ENCODE measurements at regions not wholly inside any gene's neighbourhood (a gene's known extent, or its start where the extent isn't known, plus 50 kb on each side); places are given as distances from the start of the nearest gene placed in this dataset.

GRCh38 chr7:138223402-138223879 lies 147.2 kb downstream of the AKR1D1 start:
- in situ Hi-C loops (cut with MboI), result no loop called here
- no peak overlapping the region for H2AFZ ChIP-seq
- no peak overlapping the region for H3K4me2 ChIP-seq (ENCODE audit: unreplicated experiment)
- no peaks in the 10 kb centered on the region for H3K9me3 ChIP-seq (ENCODE audit: low read depth)
- no peak overlapping the region for H3K4me3 ChIP-seq
- no peaks in the 10 kb centered on the region for H3F3A ChIP-seq (ENCODE audit: insufficient read depth)
- H3K36me3 ChIP-seq (ENCODE audit: low read depth), result no peaks in the 10 kb centered on the region
- H4K20me1 ChIP-seq (ENCODE audit: insufficient read depth), result no peaks in the 10 kb centered on the region
- no peaks in the 10 kb centered on the region for H3K4me1 ChIP-seq (ENCODE audit: insufficient read depth)
- no peaks in the 10 kb centered on the region for H3K27me3 ChIP-seq (replicated peaks; ENCODE audit: insufficient read depth)
- TF ChIP-seq EZH2phosphoT487 (IDR thresholded peaks at IDR 0.05; ENCODE audit: insufficient read depth, low read depth), result no peak
- TF ChIP-seq EZH2 (IDR thresholded peaks at IDR 0.05; ENCODE audit: insufficient read depth, poor library complexity, severe bottlenecking), result no peak
- H3K27ac ChIP-seq, result no peak overlapping the region
- no peaks in the 10 kb centered on the region for H3K9me2 ChIP-seq (ENCODE audit: insufficient read depth)
- no peaks in the 10 kb centered on the region for H3K79me2 ChIP-seq (ENCODE audit: insufficient read depth)
- WGBS, 2 experiments (ENCODE audit: low coverage in 1 of 2, low lambda C conversion rate in 2 of 2, missing lambda C conversion rate in 2 of 2), result 0 to 5% methylated on average over 2 of the region's 2 CpGs
- no peak for DNase-seq
- H3K9ac ChIP-seq, result no peak overlapping the region

GRCh38 chr7:138226001-138226476 lies 149.8 kb downstream of the AKR1D1 start:
- in situ Hi-C loops (cut with MboI), result no loop called here
- Histone ChIP-seq H3K4me1 (ENCODE audit: insufficient read depth) (no peaks in the 10 kb centered on the region), H3K27me3 (replicated peaks; ENCODE audit: insufficient read depth) (no peaks in the 10 kb centered on the region), H3K36me3 (ENCODE audit: low read depth) (no peaks in the 10 kb centered on the region), H3K27ac (no peak overlapping the region), H3K4me3 (no peak overlapping the region), H4K20me1 (ENCODE audit: insufficient read depth) (no peaks in the 10 kb centered on the region), H3K9me3 (ENCODE audit: low read depth) (no peaks in the 10 kb centered on the region), H3K9ac (no peak overlapping the region), H2AFZ (no peak overlapping the region), H3F3A (ENCODE audit: insufficient read depth) (no peaks in the 10 kb centered on the region), H3K4me2 (ENCODE audit: unreplicated experiment) (no peak overlapping the region), H3K79me2 (ENCODE audit: insufficient read depth) (no peaks in the 10 kb centered on the region), H3K9me2 (ENCODE audit: insufficient read depth) (no peaks in the 10 kb centered on the region)
- TF ChIP-seq EZH2phosphoT487 (IDR thresholded peaks at IDR 0.05; ENCODE audit: insufficient read depth, low read depth), result no peak
- TF ChIP-seq EZH2 (IDR thresholded peaks at IDR 0.05; ENCODE audit: insufficient read depth, poor library complexity, severe bottlenecking), result no peak
- DNase-seq, result peak; percentile 11
- WGBS, 2 experiments (ENCODE audit: low coverage in 1 of 2, low lambda C conversion rate in 2 of 2, missing lambda C conversion rate in 2 of 2), result 13 to 15% methylated on average over 5 of the region's 5 CpGs

GRCh38 chr7:138226745-138227279 lies 150.6 kb downstream of the AKR1D1 start:
- no peaks in the 10 kb centered on the region for H3F3A ChIP-seq (ENCODE audit: insufficient read depth)
- H3K4me1 ChIP-seq (ENCODE audit: insufficient read depth), result no peaks in the 10 kb centered on the region
- DNase-seq, result no peak
- no peaks in the 10 kb centered on the region for H3K79me2 ChIP-seq (ENCODE audit: insufficient read depth)
- TF ChIP-seq EZH2 (IDR thresholded peaks at IDR 0.05; ENCODE audit: insufficient read depth, poor library complexity, severe bottlenecking) (no peak), EZH2phosphoT487 (IDR thresholded peaks at IDR 0.05; ENCODE audit: insufficient read depth, low read depth) (no peak)
- no peaks in the 10 kb centered on the region for H3K9me2 ChIP-seq (ENCODE audit: insufficient read depth)
- no peaks in the 10 kb centered on the region for H4K20me1 ChIP-seq (ENCODE audit: insufficient read depth)
- H3K4me2 ChIP-seq (ENCODE audit: unreplicated experiment), result no peak overlapping the region
- H2AFZ ChIP-seq, result no peak overlapping the region
- WGBS, 2 experiments (ENCODE audit: low coverage in 1 of 2, low lambda C conversion rate in 2 of 2, missing lambda C conversion rate in 2 of 2), result 28% methylated on average over 4 of the region's 4 CpGs
- no peaks in the 10 kb centered on the region for H3K27me3 ChIP-seq (replicated peaks; ENCODE audit: insufficient read depth)
- H3K4me3 ChIP-seq, result no peak overlapping the region
- in situ Hi-C loops (cut with MboI), result no loop called here
- no peaks in the 10 kb centered on the region for H3K9me3 ChIP-seq (ENCODE audit: low read depth)
- no peaks in the 10 kb centered on the region for H3K36me3 ChIP-seq (ENCODE audit: low read depth)
- no peak overlapping the region for H3K27ac ChIP-seq
- H3K9ac ChIP-seq, result no peak overlapping the region

- Histone ChIP-seq H3K4me2 (ENCODE audit: unreplicated experiment) (no peak overlapping the region), H3K9me3 (ENCODE audit: low read depth) (no peaks in the 10 kb centered on the region), H3K27ac (no peak overlapping the region), H3K9ac (no peak overlapping the region), H3K27me3 (replicated peaks; ENCODE audit: insufficient read depth) (no peaks in the 10 kb centered on the region), H2AFZ (no peak overlapping the region), H3K9me2 (ENCODE audit: insufficient read depth) (no peaks in the 10 kb centered on the region), H3K79me2 (ENCODE audit: insufficient read depth) (no peaks in the 10 kb centered on the region), H4K20me1 (ENCODE audit: insufficient read depth) (no peaks in the 10 kb centered on the region), H3K4me3 (no peak overlapping the region), H3K4me1 (ENCODE audit: insufficient read depth) (no peaks in the 10 kb centered on the region), H3K36me3 (ENCODE audit: low read depth) (no peaks in the 10 kb centered on the region), H3F3A (ENCODE audit: insufficient read depth) (no peaks in the 10 kb centered on the region)
- in situ Hi-C loops (cut with MboI), result no loop called here
- DNase-seq, result no peak
- TF ChIP-seq EZH2 (IDR thresholded peaks at IDR 0.05; ENCODE audit: insufficient read depth, poor library complexity, severe bottlenecking), result no peak
- TF ChIP-seq EZH2phosphoT487 (IDR thresholded peaks at IDR 0.05; ENCODE audit: insufficient read depth, low read depth), result no peak
- 22 to 29% methylated on average over 7 of the region's 7 CpGs for WGBS, 2 experiments (ENCODE audit: low coverage in 1 of 2, low lambda C conversion rate in 2 of 2, missing lambda C conversion rate in 2 of 2)
Measured at GRCh38 chr7:138228119-138228518, 151.9 kb downstream of the AKR1D1 start.
